ENCODE measurements at regions not wholly inside any gene's neighbourhood (a gene's known extent, or its start where the extent isn't known, plus 50 kb on each side); places are given as distances from the start of the nearest gene placed in this dataset.

- no peak for DNase-seq (ENCODE audit: low read depth in 2 of 3, low spot score in 1 of 3)
Observed at GRCh38 chr5:10876006-10876744, 115.1 kb upstream of the DAP start.

GRCh38 chr5:10875201-10875768, 114.3 kb upstream of the DAP start:
- DNase-seq (ENCODE audit: low read depth in 2 of 3, low spot score in 1 of 3) = no peak

GRCh38 chr5:10874541-10874940, 113.5 kb upstream of the DAP start:
- no peak for DNase-seq (ENCODE audit: low read depth in 2 of 3, low spot score in 1 of 3)

GRCh38 chr5:10870791-10871190, 109.8 kb upstream of the DAP start:
- no peak for DNase-seq (ENCODE audit: low read depth in 2 of 3, low spot score in 1 of 3)

- no peak for DNase-seq (ENCODE audit: low read depth in 2 of 3, low spot score in 1 of 3)
Observed at GRCh38 chr5:10868956-10869355, 107.9 kb upstream of the DAP start.

GRCh38 chr5:10867389-10868303, 106.6 kb upstream of the DAP start:
- no peak for DNase-seq (ENCODE audit: low read depth in 2 of 3, low spot score in 1 of 3)

- DNase-seq (ENCODE audit: low read depth in 2 of 3, low spot score in 1 of 3) = no peak
Observed at GRCh38 chr5:10866913-10867312, 105.9 kb upstream of the DAP start.

GRCh38 chr5:10863763-10864383, 102.8 kb upstream of the DAP start:
- DNase-seq (ENCODE audit: low read depth in 2 of 3, low spot score in 1 of 3) = peak; percentile 35 to 58 (median 45)

- DNase-seq (ENCODE audit: low read depth in 2 of 3, low spot score in 1 of 3) = no peak
Observed at GRCh38 chr5:10862085-10862484, 101.1 kb upstream of the DAP start.

GRCh38 chr5:10861423-10861790, 100.4 kb upstream of the DAP start:
- DNase-seq (ENCODE audit: low read depth in 2 of 3, low spot score in 1 of 3) = no peak

GRCh38 chr5:10860645-10861422, 99.8 kb upstream of the DAP start:
- DNase-seq (ENCODE audit: low read depth in 2 of 3, low spot score in 1 of 3) = no peak

GRCh38 chr5:10860196-10860543, 99.1 kb upstream of the DAP start:
- no peak for DNase-seq (ENCODE audit: low read depth in 2 of 3, low spot score in 1 of 3)

- DNase-seq (ENCODE audit: low read depth in 2 of 3, low spot score in 1 of 3) = no peak
Observed at GRCh38 chr5:10859393-10860195, 98.6 kb upstream of the DAP start.

GRCh38 chr5:10858945-10859344, 97.9 kb upstream of the DAP start:
- no peak for DNase-seq (ENCODE audit: low read depth in 2 of 3, low spot score in 1 of 3)

- DNase-seq (ENCODE audit: low read depth in 2 of 3, low spot score in 1 of 3) = no peak
Observed at GRCh38 chr5:10858307-10858706, 97.3 kb upstream of the DAP start.

- DNase-seq (ENCODE audit: low read depth in 2 of 3, low spot score in 1 of 3) = no peak
Observed at GRCh38 chr5:10857338-10857733, 96.3 kb upstream of the DAP start.

GRCh38 chr5:10856683-10857337, 95.8 kb upstream of the DAP start:
- peak in 1 of 3 donors; percentile 20 for DNase-seq (ENCODE audit: low read depth in 2 of 3, low spot score in 1 of 3)

GRCh38 chr5:10856071-10856470, 95.0 kb upstream of the DAP start:
- DNase-seq (ENCODE audit: low read depth in 2 of 3, low spot score in 1 of 3) = no peak

GRCh38 chr5:10854506-10855277, 93.7 kb upstream of the DAP start:
- DNase-seq (ENCODE audit: low read depth in 2 of 3, low spot score in 1 of 3) = no peak
